HCT116 (cell line): ENCODE measurements at regions not wholly inside any gene's neighbourhood (a gene's known extent, or its start where the extent isn't known, plus 50 kb on each side); places are given as distances from the start of the nearest gene placed in this dataset.

Experiments used
- ATAC-seq: fragments of 200-7000 bp; cut with Tn5 transposase; 2 replicates; pipeline ENCODE4 v1.9.1; 2020; ENCODE audit warnings: mild to moderate bottlenecking, moderate library complexity
- BruUV-seq: library from RNA; stranded (reverse); fragments of 400-500 nt; replicated peaks from 2 replicates; lab custom pipeline; 2021; lab: Mats Ljungman, UMichigan
- CTCF ChIA-PET: fragments of 300-600 bp; sonication (Branson Sonifier 250); formaldehyde crosslinking; loops from one replicate; lab custom pipeline; 2021; ENCODE audit warnings: antibody characterized with exemption; lab: Charles Lee
- POLR2A ChIA-PET: fragments of 300-600, 350-600 bp; sonication (Branson Sonifier 250); formaldehyde crosslinking; loops from one replicate; lab custom pipeline; 2021; ENCODE audit warnings: antibody characterized with exemption; lab: Charles Lee
- RAD21 ChIA-PET, 2 experiments: fragments of 300-600 bp; sonication (Branson Sonifier 250); formaldehyde crosslinking; loops; one replicate each; lab custom pipeline; 2023; ENCODE audit warnings: low total read pairs in 2 of 2; ENCODE audit not compliant: uncharacterized antibody in 2 of 2, unreplicated experiment in 2 of 2, low non-redundant PET in 1 of 2; lab: Charles Lee
- DNase-seq: peaks from one replicate; pipeline ENCODE4 v3.0.0-alpha.2; 2010; ENCODE audit warnings: low read depth, low spot score
- H2AFZ ChIP-seq: fragments of 200-600 bp; shearing (Covaris generic), sonication (generic); 2 replicates; pipeline ENCODE4 v1.6.1; 2017; ENCODE audit warnings: low read depth, mixed run types, mixed read lengths, antibody characterized with exemption, low read length; ENCODE audit not compliant: poor library complexity, severe bottlenecking
- H3K27ac ChIP-seq: 2 replicates; pipeline ENCODE4 v1.5.1; 2012; ENCODE audit warnings: low read depth, low read length
- H3K27me3 ChIP-seq: fragments of 200-600 bp; sonication (generic); 2 replicates; pipeline ENCODE4 v1.6.1; 2016; ENCODE audit warnings: mixed run types, low read length, mixed read lengths; ENCODE audit not compliant: insufficient read depth
- H3K36me3 ChIP-seq, 2 experiments: fragments of 200-500 bp in 1 of 2; fragments of 200-600 bp in 1 of 2; sonication (Bioruptor generic) in 1 of 2; sonication (generic) in 1 of 2; 2 replicates each; pipeline versions ENCODE4 v1.5.1 to v1.6.1; 2014 to 2016; ENCODE audit warnings: low read length in 2 of 2, inconsistent platforms in 1 of 2, mixed read lengths in 1 of 2, mixed run types in 1 of 2; ENCODE audit not compliant: insufficient read depth in 2 of 2, control insufficient read depth in 1 of 2
- H3K4me1 ChIP-seq, 2 experiments: fragments of 200-600 bp in 1 of 2; sonication (generic) in 1 of 2; 2 replicates each; pipeline versions ENCODE4 v1.5.1 to v1.6.1; 2012 to 2017; ENCODE audit warnings: low read length in 2 of 2, inconsistent platforms in 1 of 2, mild to moderate bottlenecking in 1 of 2, mixed read lengths in 1 of 2, mixed run types in 1 of 2, moderate library complexity in 1 of 2; ENCODE audit not compliant: insufficient read depth in 2 of 2, control insufficient read depth in 1 of 2
- H3K4me2 ChIP-seq: fragments of 200-600 bp; sonication (generic); 2 replicates; pipeline ENCODE4 v1.6.1; 2017; ENCODE audit warnings: mixed run types, low read length, mixed read lengths
- H3K4me3 ChIP-seq, 2 experiments: fragments of 200-600 bp in 1 of 2; sonication (generic) in 1 of 2; replicated peaks in 1 of 2; 2 replicates each; pipeline ENCODE4 v1.5.1; 2011 to 2016; ENCODE audit warnings: low read length in 2 of 2, control low read depth in 1 of 2, low read depth in 1 of 2, mild to moderate bottlenecking in 1 of 2, mixed read lengths in 1 of 2, mixed run types in 1 of 2
- H3K79me2 ChIP-seq: fragments of 200-600 bp; sonication (generic); 2 replicates; pipeline ENCODE4 v1.6.1; 2017; ENCODE audit warnings: mild to moderate bottlenecking, mixed run types, low read length, moderate library complexity, mixed read lengths; ENCODE audit not compliant: insufficient read depth
- H3K9ac ChIP-seq: fragments of 200-600 bp; sonication (generic); 2 replicates; pipeline ENCODE4 v1.6.1; 2016; ENCODE audit warnings: low read length, mixed read lengths
- H3K9me2 ChIP-seq: fragments of 200-600 bp; sonication (generic), shearing (Covaris generic); 2 replicates; pipeline ENCODE4 v1.6.1; 2017; ENCODE audit warnings: mixed run types, mild to moderate bottlenecking, moderate library complexity; ENCODE audit not compliant: insufficient read depth
- H3K9me3 ChIP-seq, 2 experiments: fragments of 200-500 bp in 1 of 2; fragments of 200-600 bp in 1 of 2; sonication (Bioruptor generic) in 1 of 2; sonication (generic) in 1 of 2; 2 replicates each; pipeline ENCODE4 v1.6.1; 2014 to 2017; ENCODE audit warnings: low read length in 2 of 2, mixed read lengths in 2 of 2, inconsistent platforms in 1 of 2, low read depth in 1 of 2, mild to moderate bottlenecking in 1 of 2, mixed run types in 1 of 2, moderate library complexity in 1 of 2; ENCODE audit not compliant: control insufficient read depth in 1 of 2, insufficient read depth in 1 of 2
- H4K20me1 ChIP-seq: fragments of 200-600 bp; sonication (generic), shearing (Covaris generic); 2 replicates; pipeline ENCODE4 v1.6.1; 2017; ENCODE audit warnings: mixed run types, mild to moderate bottlenecking, moderate library complexity; ENCODE audit not compliant: insufficient read depth
- EGR1 ChIP-seq: IDR thresholded peaks from 2 replicates; pipeline ENCODE4 v1.6.1; 2012; ENCODE audit warnings: low read depth
- ELF1 ChIP-seq: IDR thresholded peaks from 2 replicates; pipeline ENCODE4 v1.6.1; 2012; ENCODE audit warnings: low read depth, borderline replicate concordance
- EZH2phosphoT487 ChIP-seq: fragments of 200-600 bp; IDR thresholded peaks from 2 replicates; pipeline ENCODE4 v1.6.1; 2018; ENCODE audit warnings: antibody characterized with exemption, borderline replicate concordance
- FOSL1 ChIP-seq: IDR thresholded peaks from 2 replicates; pipeline ENCODE4 v1.6.1; 2012; ENCODE audit warnings: low read depth
- JUND ChIP-seq: IDR thresholded peaks from 2 replicates; pipeline ENCODE4 v1.6.1; 2012
- RAD21 ChIP-seq: IDR thresholded peaks from 2 replicates; pipeline ENCODE4 v1.6.1; 2012; ENCODE audit warnings: low read depth, mild to moderate bottlenecking
- SIN3A ChIP-seq: IDR thresholded peaks from 2 replicates; pipeline ENCODE4 v1.6.1; 2012; ENCODE audit warnings: low read depth
- TCF7L2 ChIP-seq: IDR thresholded peaks from 2 replicates; pipeline ENCODE4 v1.7.0; 2011; ENCODE audit warnings: borderline replicate concordance, inconsistent platforms; ENCODE audit not compliant: insufficient read depth, insufficient read length; ENCODE audit errors: extremely low read depth
- YY1 ChIP-seq: IDR thresholded peaks from 2 replicates; pipeline ENCODE4 v1.6.1; 2011; ENCODE audit warnings: low read length, low read depth, moderate library complexity, mild to moderate bottlenecking; ENCODE audit not compliant: insufficient replicate concordance; ENCODE audit errors: extremely low read depth
- intact Hi-C: fragments of 100-400 bp; cut with micrococcal nuclease; formaldehyde crosslinking; loops from 2 replicates; pipeline ENCODE4 v1.10.0; 2022
- TF ChIP-seq, protein P1 (sequence below): IDR thresholded peaks from 2 replicates; pipeline ENCODE4 v1.6.1; 2012; ENCODE audit warnings: low read depth
- TF ChIP-seq, protein P2 (sequence below): IDR thresholded peaks from 2 replicates; pipeline ENCODE4 v1.6.1; 2012
- TF ChIP-seq, protein P3 (sequence below), 3 experiments: fragments of 200-600 bp in 1 of 3; sonication (generic) in 1 of 3; IDR thresholded peaks in 2 of 3; conservative IDR thresholded peaks in 1 of 3; 2 replicates each; pipeline ENCODE4 v1.5.1; 2012 to 2017; ENCODE audit warnings: low read depth in 2 of 3, low read length in 2 of 3, antibody characterized with exemption in 1 of 3, borderline replicate concordance in 1 of 3, control low read depth in 1 of 3, mild to moderate bottlenecking in 1 of 3, mixed read lengths in 1 of 3, mixed run types in 1 of 3, moderate library complexity in 1 of 3; ENCODE audit not compliant: insufficient read depth in 1 of 3

DNA sequence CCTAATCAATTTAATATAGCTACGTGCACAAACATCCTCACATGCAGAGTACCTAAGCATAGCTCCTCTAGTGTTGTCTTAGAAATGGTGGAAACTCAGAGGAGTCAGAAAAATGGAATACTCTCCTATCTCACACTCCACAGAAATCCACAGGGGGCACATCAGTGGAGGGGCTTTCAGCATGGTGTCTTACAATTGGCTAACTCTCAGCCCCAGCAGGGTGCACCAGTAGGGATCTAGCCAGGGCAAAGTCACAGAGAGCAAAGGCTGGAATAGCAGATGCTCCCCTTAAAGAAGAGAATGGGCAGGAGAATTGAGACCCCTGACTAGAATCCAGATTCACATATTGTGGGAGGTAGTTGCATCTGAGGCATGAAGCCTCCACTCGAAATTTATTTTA, 135.7 kb downstream of the MAIP1 start:
- RAD21 ChIA-PET: no interaction called here
- Histone ChIP-seq H3K27ac (no peak overlapping the region), H3K4me2 (no peak overlapping the region), H2AFZ (no peak overlapping the region), H3K9me2 (no peaks in the 10 kb centered on the region), H4K20me1 (no peaks in the 10 kb centered on the region), H3K4me1 (no peaks in the 10 kb centered on the region), H3K79me2 (no peaks in the 10 kb centered on the region), H3K4me3 (no peak overlapping the region), H3K27me3 (no peaks in the 10 kb centered on the region), H3K36me3 (no peaks in the 10 kb centered on the region), H3K9me3 (no peaks in the 10 kb centered on the region), H3K9ac (no peak overlapping the region)
- TF ChIP-seq, protein P1, sequence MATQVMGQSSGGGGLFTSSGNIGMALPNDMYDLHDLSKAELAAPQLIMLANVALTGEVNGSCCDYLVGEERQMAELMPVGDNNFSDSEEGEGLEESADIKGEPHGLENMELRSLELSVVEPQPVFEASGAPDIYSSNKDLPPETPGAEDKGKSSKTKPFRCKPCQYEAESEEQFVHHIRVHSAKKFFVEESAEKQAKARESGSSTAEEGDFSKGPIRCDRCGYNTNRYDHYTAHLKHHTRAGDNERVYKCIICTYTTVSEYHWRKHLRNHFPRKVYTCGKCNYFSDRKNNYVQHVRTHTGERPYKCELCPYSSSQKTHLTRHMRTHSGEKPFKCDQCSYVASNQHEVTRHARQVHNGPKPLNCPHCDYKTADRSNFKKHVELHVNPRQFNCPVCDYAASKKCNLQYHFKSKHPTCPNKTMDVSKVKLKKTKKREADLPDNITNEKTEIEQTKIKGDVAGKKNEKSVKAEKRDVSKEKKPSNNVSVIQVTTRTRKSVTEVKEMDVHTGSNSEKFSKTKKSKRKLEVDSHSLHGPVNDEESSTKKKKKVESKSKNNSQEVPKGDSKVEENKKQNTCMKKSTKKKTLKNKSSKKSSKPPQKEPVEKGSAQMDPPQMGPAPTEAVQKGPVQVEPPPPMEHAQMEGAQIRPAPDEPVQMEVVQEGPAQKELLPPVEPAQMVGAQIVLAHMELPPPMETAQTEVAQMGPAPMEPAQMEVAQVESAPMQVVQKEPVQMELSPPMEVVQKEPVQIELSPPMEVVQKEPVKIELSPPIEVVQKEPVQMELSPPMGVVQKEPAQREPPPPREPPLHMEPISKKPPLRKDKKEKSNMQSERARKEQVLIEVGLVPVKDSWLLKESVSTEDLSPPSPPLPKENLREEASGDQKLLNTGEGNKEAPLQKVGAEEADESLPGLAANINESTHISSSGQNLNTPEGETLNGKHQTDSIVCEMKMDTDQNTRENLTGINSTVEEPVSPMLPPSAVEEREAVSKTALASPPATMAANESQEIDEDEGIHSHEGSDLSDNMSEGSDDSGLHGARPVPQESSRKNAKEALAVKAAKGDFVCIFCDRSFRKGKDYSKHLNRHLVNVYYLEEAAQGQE: no peak
- TF ChIP-seq ELF1 (no peak), RAD21 (no peak), EGR1 (no peak), YY1 (no peak), JUND (no peak), SIN3A (no peak), TCF7L2 (no peak), FOSL1 (no peak), EZH2phosphoT487 (no peak)
- TF ChIP-seq, protein P2, sequence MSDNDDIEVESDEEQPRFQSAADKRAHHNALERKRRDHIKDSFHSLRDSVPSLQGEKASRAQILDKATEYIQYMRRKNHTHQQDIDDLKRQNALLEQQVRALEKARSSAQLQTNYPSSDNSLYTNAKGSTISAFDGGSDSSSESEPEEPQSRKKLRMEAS: no peak
- TF ChIP-seq, protein P3, sequence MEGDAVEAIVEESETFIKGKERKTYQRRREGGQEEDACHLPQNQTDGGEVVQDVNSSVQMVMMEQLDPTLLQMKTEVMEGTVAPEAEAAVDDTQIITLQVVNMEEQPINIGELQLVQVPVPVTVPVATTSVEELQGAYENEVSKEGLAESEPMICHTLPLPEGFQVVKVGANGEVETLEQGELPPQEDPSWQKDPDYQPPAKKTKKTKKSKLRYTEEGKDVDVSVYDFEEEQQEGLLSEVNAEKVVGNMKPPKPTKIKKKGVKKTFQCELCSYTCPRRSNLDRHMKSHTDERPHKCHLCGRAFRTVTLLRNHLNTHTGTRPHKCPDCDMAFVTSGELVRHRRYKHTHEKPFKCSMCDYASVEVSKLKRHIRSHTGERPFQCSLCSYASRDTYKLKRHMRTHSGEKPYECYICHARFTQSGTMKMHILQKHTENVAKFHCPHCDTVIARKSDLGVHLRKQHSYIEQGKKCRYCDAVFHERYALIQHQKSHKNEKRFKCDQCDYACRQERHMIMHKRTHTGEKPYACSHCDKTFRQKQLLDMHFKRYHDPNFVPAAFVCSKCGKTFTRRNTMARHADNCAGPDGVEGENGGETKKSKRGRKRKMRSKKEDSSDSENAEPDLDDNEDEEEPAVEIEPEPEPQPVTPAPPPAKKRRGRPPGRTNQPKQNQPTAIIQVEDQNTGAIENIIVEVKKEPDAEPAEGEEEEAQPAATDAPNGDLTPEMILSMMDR (IDR thresholded peaks at IDR 0.05 in 2 of 3, conservative IDR thresholded peaks at IDR 0.05 in 1 of 3; ENCODE audit: borderline replicate concordance in 1 of 3, insufficient read depth in 1 of 3, low read depth in 2 of 3, low read length in 2 of 3): no peak
- POLR2A ChIA-PET: no interaction called here
- CTCF ChIA-PET: no interaction called here
- BruUV-seq: no TSS peak
- DNase-seq (no peak), ATAC-seq (no peak)
- intact Hi-C loops: no loop called here
